Upper lobe of left lung (tissue), 6 donors: ENCODE measurements at regions not wholly inside any gene's neighbourhood (a gene's known extent, or its start where the extent isn't known, plus 50 kb on each side); places are given as distances from the start of the nearest gene placed in this dataset.
A peak's percentile ranks its signal among the peaks of the same experiment; 100 is the strongest.

Experiments used
- ATAC-seq, 2 donors: fragments of 200-7000 bp; cut with Tn5 transposase; one replicate each; pipeline ENCODE4 v1.9.1; 2022; ENCODE audit warnings: mild to moderate bottlenecking in 2 of 2, moderate library complexity in 2 of 2; ENCODE audit not compliant: low FRiP score in 2 of 2
- DNase-seq, 2 donors: peaks; one replicate each; pipeline ENCODE4 v3.0.0-alpha.2; 2019 to 2020
- H3K27ac ChIP-seq, 4 donors: fragments of 200-600 bp; sonication (generic); one replicate each; pipeline ENCODE4 v1.5.1; 2016 to 2019
- H3K27me3 ChIP-seq, 4 donors: fragments of 200-600 bp; sonication (generic); one replicate each; pipeline ENCODE4 v1.5.1; 2017 to 2019
- H3K36me3 ChIP-seq, 4 donors: fragments of 200-600 bp; sonication (generic); one replicate each; pipeline ENCODE4 v1.5.1; 2016 to 2019
- H3K4me1 ChIP-seq, 4 donors: fragments of 200-600 bp; sonication (generic); one replicate each; pipeline ENCODE4 v1.5.1; 2018 to 2019
- H3K4me3 ChIP-seq, 4 donors: fragments of 200-600 bp; sonication (generic); one replicate each; pipeline ENCODE4 v1.5.1; 2017 to 2019; ENCODE audit warnings: mild to moderate bottlenecking in 2 of 4, moderate library complexity in 1 of 4
- H3K9me3 ChIP-seq, 4 donors: fragments of 200-600 bp; sonication (generic); one replicate each; pipeline ENCODE4 v1.5.1; 2018 to 2019
- CTCF ChIP-seq, 6 experiments: fragments of 450-650 bp in 4 of 6; fragments of 200-600 bp in 2 of 6; sonication (generic) in 2 of 6; IDR thresholded peaks; one replicate each; pipeline ENCODE4 v1.5.1; 2016 to 2019; ENCODE audit warnings: antibody characterized with exemption in 6 of 6
- EP300 ChIP-seq, 4 donors: sonication (generic); formaldehyde crosslinking; IDR thresholded peaks; one replicate each; pipeline ENCODE4 v1.5.1; 2017; ENCODE audit warnings: antibody characterized with exemption in 4 of 4, control low read depth in 2 of 4
- POLR2A ChIP-seq, 4 donors: fragments of 450-650 bp; IDR thresholded peaks; one replicate each; pipeline ENCODE4 v1.5.1; 2016 to 2017; ENCODE audit warnings: antibody characterized with exemption in 4 of 4, mild to moderate bottlenecking in 2 of 4
- POLR2AphosphoS5 ChIP-seq, 2 donors: sonication (generic); formaldehyde crosslinking; IDR thresholded peaks; one replicate each; pipeline ENCODE4 v1.5.1; 2017; ENCODE audit warnings: antibody characterized with exemption in 2 of 2
- WGBS, 2 donors: methylation state at CpG; one replicate each; pipeline ENCODE4 v1.1.5; 2017 to 2018; 5-methylcytosine and 5-hydroxymethylcytosine counted together
- donor health status: DM: no; HTN: no; CAD: no; lungs with moderate emphysema.
- donor health status: DM: no; HTN: yes; CAD: no; lungs with severe emphysema.

GRCh38 chr7:13014011-13014410, 326.6 kb downstream of the ARL4A start:
- no peak for TF ChIP-seq CTCF (IDR thresholded peaks at IDR 0.05)
- no peak for TF ChIP-seq EP300 (IDR thresholded peaks at IDR 0.05)
- TF ChIP-seq POLR2AphosphoS5 (IDR thresholded peaks at IDR 0.05) = no peak
- no peak for TF ChIP-seq POLR2A (IDR thresholded peaks at IDR 0.05)
- no peak overlapping the region for H3K4me3 ChIP-seq
- DNase-seq (no peak), ATAC-seq (no peak)
- no peaks in the 10 kb centered on the region for H3K36me3 ChIP-seq
- WGBS, 2 donors = 61 to 70% methylated on average over 2 of the region's 2 CpGs
- H3K27me3 ChIP-seq = no peaks in the 10 kb centered on the region
- no peaks in the 10 kb centered on the region for H3K4me1 ChIP-seq
- no peaks in the 10 kb centered on the region for H3K9me3 ChIP-seq
- no peak overlapping the region for H3K27ac ChIP-seq

- DNase-seq = peak in 1 of 2 donors; percentile 22
- Histone ChIP-seq H3K36me3 (no peaks in the 10 kb centered on the region), H3K27ac (no peak overlapping the region), H3K4me1 (no peaks in the 10 kb centered on the region), H3K27me3 (no peaks in the 10 kb centered on the region), H3K9me3 (no peaks in the 10 kb centered on the region), H3K4me3 (no peak overlapping the region)
- no peak for TF ChIP-seq POLR2A (IDR thresholded peaks at IDR 0.05)
- no peak for TF ChIP-seq EP300 (IDR thresholded peaks at IDR 0.05)
- TF ChIP-seq POLR2AphosphoS5 (IDR thresholded peaks at IDR 0.05) = no peak
- TF ChIP-seq CTCF (IDR thresholded peaks at IDR 0.05) = no peak
- no peak for ATAC-seq
- WGBS, 2 donors = 91 to 92% methylated on average over 11 of the region's 11 CpGs
Measured at GRCh38 chr7:13016036-13016581, 328.7 kb downstream of the ARL4A start.

GRCh38 chr7:13016592-13017332, 329.3 kb downstream of the ARL4A start:
- H3K36me3 ChIP-seq = no peaks in the 10 kb centered on the region
- TF ChIP-seq POLR2AphosphoS5 (IDR thresholded peaks at IDR 0.05) (no peak), EP300 (IDR thresholded peaks at IDR 0.05) (no peak), CTCF (IDR thresholded peaks at IDR 0.05) (no peak), POLR2A (IDR thresholded peaks at IDR 0.05) (no peak)
- H3K4me1 ChIP-seq = no peaks in the 10 kb centered on the region
- DNase-seq = no peak
- no peaks in the 10 kb centered on the region for H3K27me3 ChIP-seq
- no peaks in the 10 kb centered on the region for H3K9me3 ChIP-seq
- ATAC-seq = no peak
- H3K4me3 ChIP-seq = no peak overlapping the region
- 78 to 80% methylated on average over 9 of the region's 9 CpGs for WGBS, 2 donors
- H3K27ac ChIP-seq = no peak overlapping the region

GRCh38 chr7:13017333-13017857, 330.0 kb downstream of the ARL4A start:
- Histone ChIP-seq H3K4me1 (no peaks in the 10 kb centered on the region), H3K9me3 (no peaks in the 10 kb centered on the region), H3K36me3 (no peaks in the 10 kb centered on the region), H3K27ac (no peak overlapping the region), H3K27me3 (no peaks in the 10 kb centered on the region), H3K4me3 (no peak overlapping the region)
- DNase-seq = no peak
- TF ChIP-seq POLR2AphosphoS5 (IDR thresholded peaks at IDR 0.05) = no peak
- no peak for TF ChIP-seq POLR2A (IDR thresholded peaks at IDR 0.05)
- no peak for TF ChIP-seq CTCF (IDR thresholded peaks at IDR 0.05)
- TF ChIP-seq EP300 (IDR thresholded peaks at IDR 0.05) = no peak
- 61 to 83% methylated on average over 3 to 4 of the region's 4 CpGs for WGBS, 2 donors
- ATAC-seq = no peak
